ENCODE measurements at regions not wholly inside any gene's neighbourhood (a gene's known extent, or its start where the extent isn't known, plus 50 kb on each side); places are given as distances from the start of the nearest gene placed in this dataset.

DNA sequence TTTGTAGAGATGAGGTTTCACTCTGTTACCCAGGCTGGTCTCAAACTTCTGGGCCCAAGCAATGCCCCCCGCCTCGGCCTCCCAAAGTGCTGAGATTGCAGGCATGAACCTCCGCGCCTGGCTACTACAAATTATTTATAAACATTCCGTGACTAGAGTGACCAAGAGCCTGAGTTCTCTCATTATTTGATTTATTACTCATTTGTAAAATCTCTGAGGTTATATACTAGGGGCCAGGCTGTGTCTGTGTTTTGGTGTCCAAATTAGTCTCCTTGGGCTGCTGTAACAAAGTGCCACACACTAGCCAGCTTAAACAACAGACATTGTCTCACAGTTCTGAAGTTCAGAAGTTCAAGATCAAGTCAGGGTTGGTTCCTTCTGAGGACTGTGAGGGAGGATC lies 70.8 kb upstream of the ELAC2 start:
- Histone ChIP-seq H3K4me2 (ENCODE audit: extremely low read depth, insufficient read depth, low read length) (no peak overlapping the region), H2AFZ (ENCODE audit: low read length) (no peak overlapping the region)
- DNase-seq (ENCODE audit: low read depth in 2 of 2) = no peak

DNA sequence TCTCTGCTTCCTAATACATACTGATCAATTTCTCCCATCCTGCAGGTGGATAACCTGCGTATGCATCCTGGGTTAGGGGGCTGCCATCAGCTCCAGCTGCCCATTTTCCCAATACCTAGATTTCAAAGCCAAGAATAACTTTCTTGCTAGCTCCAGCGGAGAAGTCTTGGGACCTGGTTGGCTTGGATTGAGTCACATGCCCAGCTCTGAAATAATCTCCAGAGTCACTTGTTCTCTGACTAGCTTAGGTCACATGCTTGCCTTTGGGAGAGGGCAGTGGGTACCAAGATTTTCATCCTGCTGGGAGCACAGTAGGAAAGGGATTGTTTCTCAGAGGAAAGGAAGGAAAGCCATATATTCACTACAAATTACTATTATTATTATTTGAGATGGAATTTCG lies 70.0 kb upstream of the ELAC2 start:
- no peak for TF ChIP-seq EZH2 (IDR thresholded peaks at IDR 0.05; ENCODE audit: low read length, missing control alignments)
- TF ChIP-seq, protein P1, sequence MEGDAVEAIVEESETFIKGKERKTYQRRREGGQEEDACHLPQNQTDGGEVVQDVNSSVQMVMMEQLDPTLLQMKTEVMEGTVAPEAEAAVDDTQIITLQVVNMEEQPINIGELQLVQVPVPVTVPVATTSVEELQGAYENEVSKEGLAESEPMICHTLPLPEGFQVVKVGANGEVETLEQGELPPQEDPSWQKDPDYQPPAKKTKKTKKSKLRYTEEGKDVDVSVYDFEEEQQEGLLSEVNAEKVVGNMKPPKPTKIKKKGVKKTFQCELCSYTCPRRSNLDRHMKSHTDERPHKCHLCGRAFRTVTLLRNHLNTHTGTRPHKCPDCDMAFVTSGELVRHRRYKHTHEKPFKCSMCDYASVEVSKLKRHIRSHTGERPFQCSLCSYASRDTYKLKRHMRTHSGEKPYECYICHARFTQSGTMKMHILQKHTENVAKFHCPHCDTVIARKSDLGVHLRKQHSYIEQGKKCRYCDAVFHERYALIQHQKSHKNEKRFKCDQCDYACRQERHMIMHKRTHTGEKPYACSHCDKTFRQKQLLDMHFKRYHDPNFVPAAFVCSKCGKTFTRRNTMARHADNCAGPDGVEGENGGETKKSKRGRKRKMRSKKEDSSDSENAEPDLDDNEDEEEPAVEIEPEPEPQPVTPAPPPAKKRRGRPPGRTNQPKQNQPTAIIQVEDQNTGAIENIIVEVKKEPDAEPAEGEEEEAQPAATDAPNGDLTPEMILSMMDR (conservative IDR thresholded peaks at IDR 0.05 in 1 of 2, IDR thresholded peaks at IDR 0.05 in 1 of 2; ENCODE audit: low read depth in 1 of 2, low read length in 2 of 2) = no peak
- H3K27ac ChIP-seq (ENCODE audit: insufficient read depth, low read length) = no peak overlapping the region
- H3K4me2 ChIP-seq (ENCODE audit: extremely low read depth, insufficient read depth, low read length) = no peak overlapping the region
- H3K9ac ChIP-seq (ENCODE audit: insufficient read depth, low read length) = no peak overlapping the region
- no peaks in the 10 kb centered on the region for H3K79me2 ChIP-seq (ENCODE audit: control insufficient read depth, insufficient read depth, low read length)
- H3K9me3 ChIP-seq (ENCODE audit: control insufficient read depth, insufficient read depth, low read depth, low read length) = no peaks in the 10 kb centered on the region
- H3K4me1 ChIP-seq (ENCODE audit: control insufficient read depth, extremely low read depth, insufficient read depth, low read length) = no peaks in the 10 kb centered on the region
- no peaks in the 10 kb centered on the region for H3K27me3 ChIP-seq (ENCODE audit: control insufficient read depth, insufficient read depth, low read length)
- no peaks in the 10 kb centered on the region for H4K20me1 ChIP-seq (ENCODE audit: control insufficient read depth, extremely low read depth, insufficient read depth, low read length)
- no peak overlapping the region for H3K4me3 ChIP-seq (replicated peaks in 1 of 4; ENCODE audit: control extremely low read depth in 1 of 4, insufficient read depth in 1 of 4, low read depth in 3 of 4, low read length in 4 of 4)
- no peaks in the 10 kb centered on the region for H3K36me3 ChIP-seq (ENCODE audit: control insufficient read depth, insufficient read depth, low read length)
- H2AFZ ChIP-seq (ENCODE audit: low read length) = no peak overlapping the region
- DNase-seq (ENCODE audit: low read depth in 2 of 2) = no peak

More for the DNA sequence above, 70.8 kb upstream of the ELAC2 start:
- Histone ChIP-seq H3K4me3 (replicated peaks in 1 of 4; ENCODE audit: control extremely low read depth in 1 of 4, insufficient read depth in 1 of 4, low read depth in 3 of 4, low read length in 4 of 4) (no peak overlapping the region), H3K4me1 (ENCODE audit: control insufficient read depth, extremely low read depth, insufficient read depth, low read length) (no peaks in the 10 kb centered on the region), H3K27ac (ENCODE audit: insufficient read depth, low read length) (no peak overlapping the region), H3K9me3 (ENCODE audit: control insufficient read depth, insufficient read depth, low read depth, low read length) (no peaks in the 10 kb centered on the region), H3K79me2 (ENCODE audit: control insufficient read depth, insufficient read depth, low read length) (no peaks in the 10 kb centered on the region), H3K36me3 (ENCODE audit: control insufficient read depth, insufficient read depth, low read length) (no peaks in the 10 kb centered on the region), H4K20me1 (ENCODE audit: control insufficient read depth, extremely low read depth, insufficient read depth, low read length) (no peaks in the 10 kb centered on the region), H3K9ac (ENCODE audit: insufficient read depth, low read length) (no peak overlapping the region), H3K27me3 (ENCODE audit: control insufficient read depth, insufficient read depth, low read length) (no peaks in the 10 kb centered on the region)
- TF ChIP-seq, protein P1 (conservative IDR thresholded peaks at IDR 0.05 in 1 of 2, IDR thresholded peaks at IDR 0.05 in 1 of 2; ENCODE audit: low read depth in 1 of 2, low read length in 2 of 2) = no peak
- TF ChIP-seq EZH2 (IDR thresholded peaks at IDR 0.05; ENCODE audit: low read length, missing control alignments) = no peak

DNA sequence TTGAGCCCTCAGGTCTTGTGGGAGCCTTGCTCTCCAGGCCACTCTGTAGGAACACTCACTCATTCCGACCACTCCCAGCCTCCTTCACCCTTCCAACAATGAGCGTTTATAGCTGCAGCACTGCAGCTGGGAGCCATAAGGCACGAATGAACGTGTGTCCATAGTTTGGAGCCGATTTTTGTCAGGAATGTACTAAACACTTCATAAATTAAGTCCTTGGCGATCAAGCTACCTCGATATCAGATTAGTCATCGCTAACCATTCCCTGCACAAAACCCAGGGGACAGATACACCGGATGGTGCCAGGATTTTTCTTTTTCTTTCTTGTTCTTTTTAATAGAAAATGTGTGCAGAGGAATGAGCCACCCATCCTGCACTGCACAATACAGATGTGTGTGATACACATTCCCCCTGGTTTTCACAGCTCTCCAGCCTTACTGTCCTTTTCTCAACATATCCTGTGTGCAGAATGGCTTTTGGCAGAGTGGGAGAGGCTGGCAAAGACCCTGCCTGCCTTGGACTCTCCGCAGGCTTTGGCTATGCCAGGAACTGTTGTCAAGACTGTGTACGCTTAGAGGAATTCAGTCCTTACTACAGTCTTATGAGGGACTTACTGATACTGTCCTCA lies 68.4 kb upstream of the ELAC2 start:
- no peak overlapping the region for H3K4me2 ChIP-seq (ENCODE audit: extremely low read depth, insufficient read depth, low read length)
- TF ChIP-seq, protein P1 (conservative IDR thresholded peaks at IDR 0.05 in 1 of 2, IDR thresholded peaks at IDR 0.05 in 1 of 2; ENCODE audit: low read depth in 1 of 2, low read length in 2 of 2) = no peak
- TF ChIP-seq EZH2 (IDR thresholded peaks at IDR 0.05; ENCODE audit: low read length, missing control alignments) = no peak

More for the DNA sequence above, 68.4 kb upstream of the ELAC2 start:
- H3K27me3 ChIP-seq (ENCODE audit: control insufficient read depth, insufficient read depth, low read length) = no peaks in the 10 kb centered on the region
- H2AFZ ChIP-seq (ENCODE audit: low read length) = no peak overlapping the region
- peak in 1 of 2 donors; percentile 84 for DNase-seq (ENCODE audit: low read depth in 2 of 2)
- H3K9ac ChIP-seq (ENCODE audit: insufficient read depth, low read length) = no peak overlapping the region
- H4K20me1 ChIP-seq (ENCODE audit: control insufficient read depth, extremely low read depth, insufficient read depth, low read length) = no peaks in the 10 kb centered on the region
- no peaks in the 10 kb centered on the region for H3K4me1 ChIP-seq (ENCODE audit: control insufficient read depth, extremely low read depth, insufficient read depth, low read length)
- H3K79me2 ChIP-seq (ENCODE audit: control insufficient read depth, insufficient read depth, low read length) = no peaks in the 10 kb centered on the region
- no peaks in the 10 kb centered on the region for H3K9me3 ChIP-seq (ENCODE audit: control insufficient read depth, insufficient read depth, low read depth, low read length)
- peak overlapping the region in 1 of 4 experiments; percentile 12 for H3K4me3 ChIP-seq (replicated peaks in 1 of 4; ENCODE audit: control extremely low read depth in 1 of 4, insufficient read depth in 1 of 4, low read depth in 3 of 4, low read length in 4 of 4)
- no peak overlapping the region for H3K27ac ChIP-seq (ENCODE audit: insufficient read depth, low read length)
- H3K36me3 ChIP-seq (ENCODE audit: control insufficient read depth, insufficient read depth, low read length) = no peaks in the 10 kb centered on the region

All from fibroblast of lung (primary cell).